H1 (cell line): ENCODE measurements at regions not wholly inside any gene's neighbourhood (a gene's known extent, or its start where the extent isn't known, plus 50 kb on each side); places are given as distances from the start of the nearest gene placed in this dataset.

Source experiments
- CTCF ChIA-PET: fragments of 300-600 bp; sonication (Branson Sonifier 250); formaldehyde crosslinking; loops from one replicate; lab custom pipeline; 2021; ENCODE audit not compliant: partially characterized antibody; lab: Charles Lee
- POLR2A ChIA-PET: fragments of 300-600 bp; sonication (Branson Sonifier 250); formaldehyde crosslinking; loops from one replicate; lab custom pipeline; 2021; ENCODE audit warnings: inconsistent platforms; ENCODE audit not compliant: partially characterized antibody; lab: Charles Lee
- DNase-seq, 2 experiments: peaks; one replicate each; pipeline versions ENCODE4 v3.0.0 to v3.0.0-alpha.2; 2010 to 2022; ENCODE audit warnings: low spot score in 2 of 2, low read depth in 1 of 2, mixed read lengths in 1 of 2
- FAIRE-seq: peaks from 2 replicates; lab custom pipeline; 2011; peaks lifted over from hg19 to GRCh38; lab: Jason Lieb, UNC
- H2AFZ ChIP-seq: 2 replicates; pipeline ENCODE4 v1.8.1; 2012; ENCODE audit warnings: low read length, inconsistent platforms
- H2AK5ac ChIP-seq: 2 replicates; pipeline ENCODE4 v1.6.1; 2013; ENCODE audit warnings: low read depth, low read length
- H2BK120ac ChIP-seq: replicated peaks from 2 replicates; pipeline ENCODE3; 2013; ENCODE audit warnings: low read depth, low read length, inconsistent platforms
- H2BK12ac ChIP-seq: 2 replicates; pipeline ENCODE4 v1.6.1; 2013; ENCODE audit warnings: low read depth, low read length
- H2BK15ac ChIP-seq: 2 replicates; pipeline ENCODE4 v1.6.1; 2013; ENCODE audit warnings: low read length
- H2BK20ac ChIP-seq: 2 replicates; pipeline ENCODE4 v1.6.1; 2013; ENCODE audit warnings: low read length
- H2BK5ac ChIP-seq: 2 replicates; pipeline ENCODE4 v1.6.1; 2013; ENCODE audit warnings: low read depth, low read length
- H3K14ac ChIP-seq: 2 replicates; pipeline ENCODE4 v1.6.1; 2013; ENCODE audit warnings: inconsistent platforms; ENCODE audit not compliant: insufficient read length
- H3K18ac ChIP-seq: 2 replicates; pipeline ENCODE4 v1.6.1; 2013; ENCODE audit warnings: low read length; ENCODE audit errors: extremely low read depth
- H3K23ac ChIP-seq: 2 replicates; pipeline ENCODE4 v1.6.1; 2013; ENCODE audit warnings: inconsistent platforms; ENCODE audit not compliant: insufficient read length
- H3K23me2 ChIP-seq: 2 replicates; pipeline ENCODE4 v1.6.1; 2013; ENCODE audit warnings: low read depth, low read length
- H3K27ac ChIP-seq: 2 replicates; pipeline ENCODE4 v1.6.1; 2011; ENCODE audit warnings: low read depth, low read length, inconsistent platforms
- H3K27me3 ChIP-seq, 4 experiments: replicated peaks in 1 of 4; 1 replicate in 1 of 4; 2 replicates in 3 of 4; pipeline versions ENCODE4 v1.6.1 to v1.8.1; 2011 to 2013; ENCODE audit warnings: low read length in 3 of 4, mild to moderate bottlenecking in 3 of 4, inconsistent platforms in 2 of 4, mixed read lengths in 2 of 4, moderate library complexity in 1 of 4; ENCODE audit not compliant: control insufficient read depth in 3 of 4, insufficient read depth in 3 of 4; ENCODE audit errors: extremely low read depth in 1 of 4
- H3K36me3 ChIP-seq, 4 experiments: 2 replicates each; pipeline versions ENCODE4 v1.6.1 to v1.8.1; 2011 to 2013; ENCODE audit warnings: mild to moderate bottlenecking in 4 of 4, low read length in 3 of 4, moderate library complexity in 2 of 4, control low read depth in 1 of 4, inconsistent platforms in 1 of 4; ENCODE audit not compliant: insufficient read depth in 4 of 4, control insufficient read depth in 2 of 4
- H3K4ac ChIP-seq: replicated peaks from 2 replicates; pipeline ENCODE3; 2013; ENCODE audit warnings: low read length, low read depth, mixed read lengths, inconsistent platforms; ENCODE audit not compliant: insufficient read length
- H3K4me1 ChIP-seq, 4 experiments: replicated peaks in 1 of 4; 1 replicate in 1 of 4; 2 replicates in 3 of 4; pipeline versions ENCODE4 v1.6.1 to v1.8.1; 2011 to 2013; ENCODE audit warnings: low read length in 3 of 4, inconsistent platforms in 2 of 4, mixed read lengths in 1 of 4; ENCODE audit not compliant: insufficient read depth in 4 of 4, control insufficient read depth in 3 of 4
- H3K4me2 ChIP-seq, 2 experiments: 2 replicates each; pipeline versions ENCODE4 v1.6.1 to v1.8.1; 2011 to 2013; ENCODE audit warnings: low read depth in 2 of 2, low read length in 2 of 2, control low read depth in 1 of 2, inconsistent platforms in 1 of 2, mild to moderate bottlenecking in 1 of 2; ENCODE audit not compliant: insufficient read depth in 1 of 2
- H3K4me3 ChIP-seq, 4 experiments: fragments of 200-600, 300-600 bp in 1 of 4; sonication (generic), shearing (Covaris generic), sonication (Bioruptor Twin) in 1 of 4; 2 replicates each; pipeline versions ENCODE4 v1.5.1 to v1.8.1; 2011 to 2016; ENCODE audit warnings: low read length in 4 of 4, low read depth in 3 of 4, control low read depth in 2 of 4, inconsistent platforms in 2 of 4, mild to moderate bottlenecking in 2 of 4, mixed read lengths in 1 of 4, moderate library complexity in 1 of 4; ENCODE audit not compliant: insufficient read depth in 2 of 4; ENCODE audit errors: extremely low read depth in 1 of 4
- H3K56ac ChIP-seq: replicated peaks from 2 replicates; pipeline ENCODE3; 2013; ENCODE audit warnings: low read depth, mild to moderate bottlenecking, mixed read lengths, low read length, inconsistent platforms; ENCODE audit not compliant: insufficient read length
- H3K79me1 ChIP-seq: 2 replicates; pipeline ENCODE4 v1.6.1; 2013; ENCODE audit warnings: low read depth, low read length, control low read depth
- H3K79me2 ChIP-seq, 2 experiments: 2 replicates each; pipeline versions ENCODE4 v1.6.1 to v1.8.1; 2012 to 2013; ENCODE audit warnings: low read length in 2 of 2, mild to moderate bottlenecking in 2 of 2, inconsistent platforms in 1 of 2; ENCODE audit not compliant: insufficient read depth in 2 of 2, control insufficient read depth in 1 of 2
- H3K9ac ChIP-seq, 4 experiments: replicated peaks in 1 of 4; 1 replicate in 1 of 4; 2 replicates in 3 of 4; pipeline versions ENCODE4 v1.6.1 to v1.8.1; 2011 to 2013; ENCODE audit warnings: low read depth in 3 of 4, low read length in 3 of 4, control low read depth in 2 of 4, mild to moderate bottlenecking in 2 of 4, moderate library complexity in 2 of 4, inconsistent platforms in 1 of 4; ENCODE audit errors: extremely low read depth in 1 of 4
- H3K9me3 ChIP-seq, 2 experiments: 2 replicates each; pipeline versions ENCODE4 v1.6.1 to v1.8.1; 2012 to 2013; ENCODE audit warnings: mild to moderate bottlenecking in 2 of 2, moderate library complexity in 2 of 2, control low read depth in 1 of 2, inconsistent platforms in 1 of 2, low read depth in 1 of 2, low read length in 1 of 2, mixed read lengths in 1 of 2; ENCODE audit not compliant: insufficient read depth in 2 of 2
- H4K20me1 ChIP-seq, 2 experiments: replicated peaks in 1 of 2; 2 replicates each; pipeline versions ENCODE3 to v1.8.1; 2011 to 2013; ENCODE audit warnings: inconsistent platforms in 2 of 2, low read length in 2 of 2, mild to moderate bottlenecking in 1 of 2; ENCODE audit not compliant: insufficient read depth in 2 of 2, control insufficient read depth in 1 of 2
- H4K5ac ChIP-seq: 2 replicates; pipeline ENCODE4 v1.6.1; 2013; ENCODE audit warnings: low read length, low read depth, mixed read lengths, inconsistent platforms; ENCODE audit not compliant: insufficient read length
- H4K8ac ChIP-seq: 2 replicates; pipeline ENCODE4 v1.8.0; 2013; ENCODE audit warnings: mild to moderate bottlenecking, moderate library complexity, low read length, inconsistent platforms; ENCODE audit not compliant: insufficient read depth; ENCODE audit errors: extremely low read depth
- H4K91ac ChIP-seq: replicated peaks from 2 replicates; pipeline ENCODE3; 2013; ENCODE audit warnings: low read length, mixed read lengths, inconsistent platforms; ENCODE audit not compliant: insufficient read length
- MAFK ChIP-seq: IDR thresholded peaks from 2 replicates; pipeline ENCODE4 v1.6.1; 2012; ENCODE audit warnings: low read depth, mild to moderate bottlenecking, improper control_type of control experiment, low read length
- WGBS, 2 experiments: shearing (Covaris generic) in 1 of 2; methylation state at CpG; one replicate each; pipeline versions ENCODE4 v1.1.6 to v1.1.7; 2013 to 2015; ENCODE audit warnings: low lambda C conversion rate in 2 of 2, mixed read lengths in 2 of 2, inconsistent platforms in 1 of 2, low coverage in 1 of 2, missing lambda C conversion rate in 1 of 2; ENCODE audit not compliant: insufficient replicate concordance in 2 of 2, insufficient coverage in 1 of 2, insufficient read length in 1 of 2; ENCODE audit errors: extremely low coverage in 1 of 2, missing lambda C conversion rate in 1 of 2; 5-methylcytosine and 5-hydroxymethylcytosine counted together

- Histone ChIP-seq H3K18ac (peak overlapping the region; percentile 72), H3K4me3 (no peak overlapping the region), H3K56ac (no peak overlapping the region), H4K20me1 (no peaks in the 10 kb centered on the region), H3K36me3 (no peaks in the 10 kb centered on the region), H3K23ac (no peak overlapping the region), H3K27ac (no peak overlapping the region), H4K5ac (peak overlapping the region; percentile 23), H3K79me1 (no peaks in the 10 kb centered on the region), H2BK12ac (peak overlapping the region; percentile 86), H4K8ac (no peak overlapping the region), H3K4ac (peak overlapping the region; percentile 75), H2AFZ (0 out of 2 replicates have a peak overlapping the region, but pooled peaks have one; percentile 22), H3K4me2 (no peak overlapping the region), H2BK120ac (peak overlapping the region; percentile 96), H3K4me1 (peaks cover 3 to 23% (median 12%) of the 10 kb centered on the region in 4 experiments), H2AK5ac (no peak overlapping the region), H3K79me2 (no peaks in the 10 kb centered on the region), H3K23me2 (no peaks in the 10 kb centered on the region), H4K91ac (peak overlapping the region; percentile 76), H3K9me3 (no peaks in the 10 kb centered on the region), H2BK20ac (no peak overlapping the region; the same call in 1 of the 2 replicates), H3K27me3 (no peaks in the 10 kb centered on the region), H3K14ac (no peak overlapping the region), H2BK5ac (peak overlapping the region; percentile 67; the same call in 1 of the 2 replicates), H2BK15ac (peak overlapping the region; percentile 85), H3K9ac (no peak overlapping the region)
- no peak for TF ChIP-seq MAFK
- POLR2A ChIA-PET: no interaction called here
- DNase-seq (no peak), FAIRE-seq (no peak)
- CTCF ChIA-PET: interaction anchor here (0.7 to 4.5 kb wide), 5 partner anchors 9 to 922 kb away, joined by 3 to 31 read pairs (median 3); no protein-coding TSS in a partner anchor
- WGBS, 2 experiments: 54% methylated on average over 6 of the region's 6 CpGs; no CpG with 5 or more reads in 1 of the 2 experiments
Observed at GRCh38 chr9:13431222-13431536, 151.7 kb upstream of the MPDZ start.
